OCI-LY3 (cell line): ENCODE measurements at regions not wholly inside any gene's neighbourhood (a gene's known extent, or its start where the extent isn't known, plus 50 kb on each side); places are given as distances from the start of the nearest gene placed in this dataset.

Source experiments
- EZH2phosphoT487 ChIP-seq: fragments of 200-600 bp; shearing (Covaris generic); IDR thresholded peaks from 2 replicates; pipeline ENCODE4 v1.6.1; 2018; ENCODE audit warnings: antibody characterized with exemption, mixed run types, low read depth
- TF ChIP-seq, protein P1 (sequence below): fragments of 200-600, 300-600 bp; sonication (generic); IDR thresholded peaks from 2 replicates; pipeline ENCODE4 v1.5.1; 2014; ENCODE audit warnings: antibody characterized with exemption, low read length, low read depth

DNA sequence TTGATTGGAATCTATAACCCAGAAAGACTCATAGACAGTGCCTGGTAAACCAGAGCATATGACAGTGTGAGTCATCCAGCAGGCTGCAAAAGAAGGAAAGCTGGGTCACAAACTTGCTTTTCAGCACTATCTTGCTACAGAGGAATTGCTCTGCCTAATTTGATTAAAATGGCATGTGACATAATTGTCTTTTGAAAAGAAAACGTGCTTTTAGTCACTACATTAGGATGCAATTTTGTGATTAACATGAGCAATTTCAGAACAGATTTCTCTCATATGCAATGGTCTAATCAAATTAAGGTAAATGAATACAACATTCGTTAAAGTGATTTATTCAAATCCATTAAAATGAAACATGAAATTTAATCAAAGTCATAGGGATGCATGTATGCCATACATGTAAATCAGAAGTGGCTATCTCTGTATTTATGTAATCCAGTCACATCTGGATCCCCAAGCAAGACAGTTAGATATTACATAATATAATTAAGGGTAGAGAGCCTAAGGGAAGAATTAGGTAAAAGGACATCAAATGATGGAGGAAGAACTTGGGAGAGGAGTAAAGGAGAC is 400.0 kb upstream of the HTR1E start:
- TF ChIP-seq, protein P1, sequence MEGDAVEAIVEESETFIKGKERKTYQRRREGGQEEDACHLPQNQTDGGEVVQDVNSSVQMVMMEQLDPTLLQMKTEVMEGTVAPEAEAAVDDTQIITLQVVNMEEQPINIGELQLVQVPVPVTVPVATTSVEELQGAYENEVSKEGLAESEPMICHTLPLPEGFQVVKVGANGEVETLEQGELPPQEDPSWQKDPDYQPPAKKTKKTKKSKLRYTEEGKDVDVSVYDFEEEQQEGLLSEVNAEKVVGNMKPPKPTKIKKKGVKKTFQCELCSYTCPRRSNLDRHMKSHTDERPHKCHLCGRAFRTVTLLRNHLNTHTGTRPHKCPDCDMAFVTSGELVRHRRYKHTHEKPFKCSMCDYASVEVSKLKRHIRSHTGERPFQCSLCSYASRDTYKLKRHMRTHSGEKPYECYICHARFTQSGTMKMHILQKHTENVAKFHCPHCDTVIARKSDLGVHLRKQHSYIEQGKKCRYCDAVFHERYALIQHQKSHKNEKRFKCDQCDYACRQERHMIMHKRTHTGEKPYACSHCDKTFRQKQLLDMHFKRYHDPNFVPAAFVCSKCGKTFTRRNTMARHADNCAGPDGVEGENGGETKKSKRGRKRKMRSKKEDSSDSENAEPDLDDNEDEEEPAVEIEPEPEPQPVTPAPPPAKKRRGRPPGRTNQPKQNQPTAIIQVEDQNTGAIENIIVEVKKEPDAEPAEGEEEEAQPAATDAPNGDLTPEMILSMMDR = no peak
- TF ChIP-seq EZH2phosphoT487 = no peak
